Heart left ventricle (tissue), 13 donors: ENCODE measurements at regions not wholly inside any gene's neighbourhood (a gene's known extent, or its start where the extent isn't known, plus 50 kb on each side); places are given as distances from the start of the nearest gene placed in this dataset.

Source experiments
- POLR2A ChIP-seq, 2 donors: fragments of 450-650 bp; IDR thresholded peaks; one replicate each; pipeline ENCODE4 v1.6.1; 2017; ENCODE audit warnings: antibody characterized with exemption in 2 of 2, mild to moderate bottlenecking in 2 of 2, moderate library complexity in 2 of 2
- TF ChIP-seq, protein P1 (sequence below), 12 donors: fragments of 200-600 bp; sonication (generic) in 4 of 12; IDR thresholded peaks; one replicate each; pipeline versions ENCODE4 v1.5.0 to v1.8.0; 2018 to 2022; ENCODE audit warnings: antibody characterized with exemption in 12 of 12, mild to moderate bottlenecking in 5 of 12
- donor health status: ischemic (EF 13 %, LVEDD 7.1; RV severe dilation, severe dysfunction).
- donor health status: DM: no; HTN: yes; CAD: no.
- donor health status: DM: no; HTN: no; CAD: no.
- donor health status: ischemic (EF 25% LVEDD 6.9; RV normal size, moderate dysfunction).
- donor health status: ischemic (EF 25% LVEDD 5.7; RV mildly dilated, moderate dysfunction).
- donor health status: ischemic (EF 35%, LVEDD 5.7; RV mildly dilated, moderate dysfunction).
- donor health status: nonischemic (EF 11% LVEDD 7.7; RV severe dilation, severe dysfunction).
- donor health status: DM: yes; HTN: yes; CAD: no.
- donor health status: PGD.
- donor health status: ischemic (EF 29% LVEDD 5.4; RV normal size, mild dysfunction).
- donor health status: nonischemic (EF 23%, LVEDD 6.1; RV moderate dilation, normal function).

DNA sequence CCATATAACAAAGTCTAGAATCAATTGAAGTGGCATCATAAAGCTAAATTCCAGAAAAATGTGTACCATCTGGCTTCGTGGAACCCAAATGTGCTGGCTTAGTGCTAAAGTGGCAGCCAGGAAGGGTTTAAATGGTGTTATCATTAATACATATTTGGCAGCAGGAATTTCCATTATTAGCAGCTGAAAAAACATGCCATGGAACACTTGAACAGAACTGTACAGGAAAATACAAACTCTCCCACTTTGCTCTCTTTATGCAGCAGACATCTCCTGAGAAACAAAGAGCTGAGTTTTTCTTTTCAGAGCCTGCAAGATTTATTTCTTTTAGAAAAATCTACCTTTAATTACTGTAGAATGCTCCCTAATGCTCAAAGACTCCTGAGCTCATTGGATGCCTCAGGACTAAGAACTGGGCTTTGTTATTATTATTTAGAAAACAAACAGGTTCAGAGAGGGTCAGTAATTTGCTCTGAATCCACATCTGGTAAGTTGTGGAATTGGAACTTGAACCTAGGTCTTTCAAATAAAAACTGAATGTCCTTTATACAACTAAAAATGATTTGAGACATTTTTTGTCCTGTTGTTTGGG is 179.0 kb downstream of the LACC1 start:
- TF ChIP-seq POLR2A (IDR thresholded peaks at IDR 0.05), result no peak
- TF ChIP-seq, protein P1, sequence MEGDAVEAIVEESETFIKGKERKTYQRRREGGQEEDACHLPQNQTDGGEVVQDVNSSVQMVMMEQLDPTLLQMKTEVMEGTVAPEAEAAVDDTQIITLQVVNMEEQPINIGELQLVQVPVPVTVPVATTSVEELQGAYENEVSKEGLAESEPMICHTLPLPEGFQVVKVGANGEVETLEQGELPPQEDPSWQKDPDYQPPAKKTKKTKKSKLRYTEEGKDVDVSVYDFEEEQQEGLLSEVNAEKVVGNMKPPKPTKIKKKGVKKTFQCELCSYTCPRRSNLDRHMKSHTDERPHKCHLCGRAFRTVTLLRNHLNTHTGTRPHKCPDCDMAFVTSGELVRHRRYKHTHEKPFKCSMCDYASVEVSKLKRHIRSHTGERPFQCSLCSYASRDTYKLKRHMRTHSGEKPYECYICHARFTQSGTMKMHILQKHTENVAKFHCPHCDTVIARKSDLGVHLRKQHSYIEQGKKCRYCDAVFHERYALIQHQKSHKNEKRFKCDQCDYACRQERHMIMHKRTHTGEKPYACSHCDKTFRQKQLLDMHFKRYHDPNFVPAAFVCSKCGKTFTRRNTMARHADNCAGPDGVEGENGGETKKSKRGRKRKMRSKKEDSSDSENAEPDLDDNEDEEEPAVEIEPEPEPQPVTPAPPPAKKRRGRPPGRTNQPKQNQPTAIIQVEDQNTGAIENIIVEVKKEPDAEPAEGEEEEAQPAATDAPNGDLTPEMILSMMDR (IDR thresholded peaks at IDR 0.05), result no peak
